Omental fat pad (tissue), 3 donors: ENCODE measurements at regions not wholly inside any gene's neighbourhood (a gene's known extent, or its start where the extent isn't known, plus 50 kb on each side); places are given as distances from the start of the nearest gene placed in this dataset.

Experiments
- ATAC-seq: fragments of 150-250 bp; one replicate; pipeline ENCODE4 v1.9.1; 2016; ENCODE audit warnings: mild to moderate bottlenecking, moderate library complexity; ENCODE audit not compliant: low FRiP score
- DNase-seq: peaks from one replicate; pipeline ENCODE4 v3.0.0-alpha.2; 2019; ENCODE audit warnings: low spot score
- TF ChIP-seq, protein P1 (sequence below), 3 donors: fragments of 450-650 bp; IDR thresholded peaks; one replicate each; pipeline ENCODE4 v1.5.1; 2016 to 2017; ENCODE audit warnings: antibody characterized with exemption in 3 of 3, mild to moderate bottlenecking in 3 of 3, moderate library complexity in 2 of 3

DNA sequence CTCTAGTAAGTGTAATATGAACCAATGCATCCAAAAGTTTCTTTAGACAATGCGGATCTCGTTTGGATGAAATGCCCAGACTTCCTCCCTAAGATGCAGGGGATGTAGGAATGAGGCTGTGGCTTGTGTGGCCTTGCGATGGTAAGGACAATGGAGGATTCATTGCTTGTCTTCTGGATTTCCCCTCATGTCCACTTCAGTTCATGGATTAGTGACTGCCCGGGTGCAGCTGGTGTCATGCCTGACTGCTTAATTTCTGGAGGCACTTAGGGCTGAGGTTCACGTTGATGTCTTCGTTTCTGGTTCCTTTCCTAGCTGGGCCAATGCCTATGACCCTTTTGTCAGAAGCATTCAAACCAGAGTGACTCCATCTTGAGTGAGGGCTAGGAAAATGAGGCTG lies 93.8 kb downstream of the SCP2D1 start:
- DNase-seq = no peak
- no peak for ATAC-seq
- TF ChIP-seq, protein P1, sequence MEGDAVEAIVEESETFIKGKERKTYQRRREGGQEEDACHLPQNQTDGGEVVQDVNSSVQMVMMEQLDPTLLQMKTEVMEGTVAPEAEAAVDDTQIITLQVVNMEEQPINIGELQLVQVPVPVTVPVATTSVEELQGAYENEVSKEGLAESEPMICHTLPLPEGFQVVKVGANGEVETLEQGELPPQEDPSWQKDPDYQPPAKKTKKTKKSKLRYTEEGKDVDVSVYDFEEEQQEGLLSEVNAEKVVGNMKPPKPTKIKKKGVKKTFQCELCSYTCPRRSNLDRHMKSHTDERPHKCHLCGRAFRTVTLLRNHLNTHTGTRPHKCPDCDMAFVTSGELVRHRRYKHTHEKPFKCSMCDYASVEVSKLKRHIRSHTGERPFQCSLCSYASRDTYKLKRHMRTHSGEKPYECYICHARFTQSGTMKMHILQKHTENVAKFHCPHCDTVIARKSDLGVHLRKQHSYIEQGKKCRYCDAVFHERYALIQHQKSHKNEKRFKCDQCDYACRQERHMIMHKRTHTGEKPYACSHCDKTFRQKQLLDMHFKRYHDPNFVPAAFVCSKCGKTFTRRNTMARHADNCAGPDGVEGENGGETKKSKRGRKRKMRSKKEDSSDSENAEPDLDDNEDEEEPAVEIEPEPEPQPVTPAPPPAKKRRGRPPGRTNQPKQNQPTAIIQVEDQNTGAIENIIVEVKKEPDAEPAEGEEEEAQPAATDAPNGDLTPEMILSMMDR (IDR thresholded peaks at IDR 0.05) = no peak

DNA sequence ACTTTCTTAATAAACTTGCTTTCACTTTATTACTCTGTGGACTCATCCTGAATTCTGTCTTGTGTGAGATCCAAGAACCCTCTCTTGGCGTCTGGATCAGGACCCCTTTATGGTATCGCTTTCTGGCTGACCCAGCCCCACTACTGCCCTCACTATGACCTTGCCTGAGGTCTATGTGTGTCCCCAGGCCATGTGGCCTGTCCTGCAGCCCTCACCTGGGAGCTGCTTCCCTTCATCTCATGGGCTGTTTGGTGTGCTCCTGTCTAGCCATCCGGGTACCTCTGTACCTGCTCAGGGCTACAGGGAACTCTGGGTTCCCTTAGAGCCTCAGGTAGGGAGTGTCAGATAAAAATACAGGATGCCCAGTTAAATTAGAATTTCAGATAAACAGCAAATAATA lies 94.5 kb downstream of the SCP2D1 start:
- TF ChIP-seq, protein P1 (IDR thresholded peaks at IDR 0.05) = no peak
- no peak for ATAC-seq
- DNase-seq = no peak

DNA sequence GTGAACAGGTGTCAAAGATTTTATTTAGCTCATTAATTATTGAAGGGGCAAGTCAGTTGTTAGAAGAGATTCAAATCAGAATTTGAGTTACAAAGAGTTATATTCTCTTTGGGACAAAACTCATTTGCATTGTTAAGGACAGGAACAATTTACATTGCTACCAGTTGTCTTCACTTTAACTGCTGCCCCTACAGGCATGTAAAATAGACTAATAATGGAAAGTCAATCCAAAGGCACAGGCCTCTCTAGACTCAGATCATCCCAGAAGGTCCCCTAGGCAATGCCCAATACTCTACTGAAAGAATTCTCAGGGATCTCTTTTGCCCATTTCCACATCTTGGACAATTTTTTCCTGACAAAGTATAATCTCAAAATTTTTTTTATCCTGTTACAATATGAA lies 95.7 kb downstream of the SCP2D1 start:
- TF ChIP-seq, protein P1 (IDR thresholded peaks at IDR 0.05) = no peak
- ATAC-seq (no peak), DNase-seq (no peak)

DNA sequence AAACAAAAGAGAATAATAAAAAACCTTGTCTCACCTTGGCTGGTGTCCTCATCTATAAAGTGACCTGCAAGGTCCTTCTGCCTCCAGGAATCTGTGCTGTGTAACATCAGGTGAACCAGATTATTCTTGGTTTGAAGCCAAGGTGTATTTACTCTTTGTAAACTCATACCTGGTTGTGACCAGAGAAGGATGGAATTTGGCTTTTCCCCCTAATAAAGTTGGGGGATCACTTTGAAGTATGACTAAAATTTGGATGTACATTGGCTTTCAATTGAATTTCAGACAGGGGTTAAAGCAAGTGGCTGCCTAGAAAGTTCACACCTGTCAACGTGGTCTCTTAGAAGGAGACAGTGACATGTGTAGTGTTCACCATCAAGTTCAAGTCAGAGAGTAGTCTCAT lies 100.1 kb downstream of the SCP2D1 start:
- DNase-seq = no peak
- ATAC-seq = no peak
- TF ChIP-seq, protein P1 (IDR thresholded peaks at IDR 0.05) = no peak

DNA sequence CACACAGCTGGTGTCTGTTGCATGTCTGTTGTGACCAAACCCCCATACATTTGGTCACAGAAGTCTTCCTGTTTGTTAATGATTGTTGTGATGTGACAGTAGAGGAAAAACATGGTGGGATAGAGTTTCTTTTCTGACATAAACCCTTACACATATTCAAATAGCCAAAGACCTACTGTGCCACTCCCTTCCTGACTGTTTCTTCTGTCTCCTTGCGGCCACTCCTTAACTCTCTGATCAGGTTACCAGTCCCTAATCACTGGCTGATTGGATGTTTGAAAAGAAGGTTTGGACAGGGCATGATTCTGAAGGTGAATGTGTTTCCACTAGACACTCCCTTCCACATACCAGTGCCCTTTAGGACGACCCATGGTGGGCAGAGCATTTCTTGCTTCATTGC lies 101.2 kb downstream of the SCP2D1 start:
- no peak for ATAC-seq
- TF ChIP-seq, protein P1 (IDR thresholded peaks at IDR 0.05) = no peak
- DNase-seq = no peak

DNA sequence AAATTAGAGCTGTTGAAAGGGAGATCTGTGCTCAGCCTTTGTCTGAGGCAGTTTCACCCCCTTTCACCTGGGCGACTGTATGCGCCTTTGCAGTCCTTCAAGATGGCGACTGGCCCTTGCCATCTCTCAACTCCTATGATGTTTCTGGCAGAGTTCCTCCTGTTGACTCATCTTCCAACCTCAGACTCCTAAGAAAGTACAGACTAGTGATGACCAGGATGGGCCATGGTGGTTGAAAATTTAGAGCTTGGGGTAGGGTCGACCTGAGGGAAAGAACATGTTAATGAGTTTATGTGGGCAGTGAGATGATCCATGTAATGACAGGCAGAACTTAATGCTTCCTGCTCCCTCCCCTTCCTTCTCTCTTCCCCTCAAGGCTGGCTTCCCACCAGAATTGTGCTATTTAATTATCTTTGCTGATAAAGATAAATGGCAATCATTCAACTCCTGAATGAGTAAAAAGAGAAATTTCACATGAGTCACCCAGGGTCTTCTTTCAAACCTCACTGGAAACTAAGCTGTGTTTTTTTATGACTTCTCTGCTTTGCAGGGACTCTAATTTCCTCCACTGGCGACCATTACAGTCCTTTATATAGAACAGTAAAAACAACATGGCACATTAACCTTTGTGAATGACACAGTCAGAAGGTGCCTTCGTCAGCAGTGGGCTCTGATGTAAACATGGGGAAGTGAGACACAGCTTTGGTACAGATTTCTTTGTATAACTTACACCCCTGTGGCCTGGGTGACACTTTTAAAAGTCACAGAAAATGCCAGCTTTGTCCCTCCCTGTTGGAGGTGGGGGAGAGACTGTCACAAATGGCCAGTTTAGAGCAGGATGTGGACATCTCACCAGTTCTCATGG lies 103.5 kb downstream of the SCP2D1 start:
- TF ChIP-seq, protein P1 (IDR thresholded peaks at IDR 0.05) = no peak
- ATAC-seq (no peak), DNase-seq (no peak)

DNA sequence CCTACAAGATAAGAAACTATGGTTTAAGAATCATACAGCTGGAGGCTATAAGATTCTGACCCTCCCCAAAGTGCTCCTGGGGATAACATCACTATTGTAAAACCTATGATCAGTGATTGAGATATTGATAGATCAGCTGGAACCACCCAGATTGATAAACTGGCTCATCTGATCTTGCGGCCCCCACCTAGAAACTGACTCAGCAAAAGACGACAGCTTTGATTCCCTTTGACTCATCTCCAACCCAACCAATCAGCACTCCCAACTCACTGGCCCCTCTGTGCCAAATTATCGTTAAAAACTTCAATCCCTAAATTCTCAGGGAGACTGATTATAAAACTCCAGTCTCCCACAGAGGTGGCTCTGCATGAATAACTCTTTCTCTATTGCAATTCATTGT lies 106.4 kb downstream of the SCP2D1 start:
- ATAC-seq = no peak
- TF ChIP-seq, protein P1 (IDR thresholded peaks at IDR 0.05) = no peak
- DNase-seq = no peak
